Left hindlimb (tissue), 1 donor: ENCODE measurements at regions not wholly inside any gene's neighbourhood (a gene's known extent, or its start where the extent isn't known, plus 50 kb on each side); places are given as distances from the start of the nearest gene placed in this dataset.
"Not testable (repeated sequence)": the region's sequence is repeated elsewhere in the genome, so short reads cannot be mapped to it uniquely, and the experiment has no call there.

Source experiments
- DNase-seq: peaks from one replicate; pipeline ENCODE4 v3.0.0-alpha.2; 2018

DNA sequence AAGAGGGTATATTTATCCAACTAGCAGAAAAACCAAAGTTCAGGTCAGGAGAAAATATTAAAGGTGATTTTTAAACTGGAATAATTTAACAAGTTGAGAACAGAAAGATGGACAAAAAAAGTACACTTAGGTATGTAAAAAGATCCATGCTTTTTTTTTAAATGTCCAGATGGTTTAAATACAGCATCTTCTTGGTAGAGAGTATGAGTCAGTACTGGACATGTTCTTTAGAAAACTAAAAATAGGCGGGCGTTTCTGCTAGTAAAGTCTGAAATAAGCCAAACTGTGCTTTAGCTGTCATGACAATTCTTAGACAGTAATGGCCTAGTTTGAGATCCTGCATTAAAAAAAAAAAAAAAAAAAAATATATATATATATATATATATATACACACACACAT lies 255.9 kb upstream of the ST8SIA4 start:
- no peak for DNase-seq

DNA sequence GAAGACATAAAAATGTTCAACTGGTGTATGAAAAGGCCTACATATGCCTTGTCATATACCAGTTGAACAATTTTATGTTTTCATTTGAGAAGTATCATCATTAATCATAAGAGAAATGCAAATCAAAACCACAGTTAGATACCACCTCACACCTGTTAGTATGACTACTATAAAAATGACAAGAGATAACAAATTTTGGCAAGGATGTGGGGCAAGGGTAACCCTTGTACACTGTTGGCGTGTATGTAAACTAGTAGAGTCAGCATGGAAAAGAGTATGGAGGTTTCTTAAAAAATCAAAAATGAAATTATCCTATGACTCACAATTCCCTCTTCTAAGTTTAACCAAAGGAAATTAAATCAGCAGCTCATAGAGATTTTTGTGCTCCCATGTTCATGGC lies 250.4 kb upstream of the ST8SIA4 start:
- DNase-seq: no peak

DNA sequence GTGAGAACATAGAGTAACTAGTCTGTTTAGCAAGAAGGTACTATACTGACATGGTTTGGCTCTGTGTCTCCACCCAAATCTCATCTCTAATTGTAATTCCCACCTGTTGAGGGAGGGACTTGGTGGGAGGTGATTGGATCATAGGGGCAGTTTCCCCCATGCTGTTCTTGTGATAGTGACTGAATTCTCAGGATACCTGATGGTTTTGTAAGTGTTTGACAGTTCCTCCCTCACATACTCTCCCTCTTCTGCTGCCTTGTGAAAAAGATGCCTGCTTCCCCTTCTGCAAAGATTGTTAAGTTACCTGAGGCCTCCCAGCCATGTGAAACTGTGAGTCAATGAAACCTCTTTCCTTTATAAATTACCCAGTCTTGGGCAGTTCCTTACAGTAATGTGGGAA lies 240.4 kb upstream of the ST8SIA4 start:
- DNase-seq: no peak

DNA sequence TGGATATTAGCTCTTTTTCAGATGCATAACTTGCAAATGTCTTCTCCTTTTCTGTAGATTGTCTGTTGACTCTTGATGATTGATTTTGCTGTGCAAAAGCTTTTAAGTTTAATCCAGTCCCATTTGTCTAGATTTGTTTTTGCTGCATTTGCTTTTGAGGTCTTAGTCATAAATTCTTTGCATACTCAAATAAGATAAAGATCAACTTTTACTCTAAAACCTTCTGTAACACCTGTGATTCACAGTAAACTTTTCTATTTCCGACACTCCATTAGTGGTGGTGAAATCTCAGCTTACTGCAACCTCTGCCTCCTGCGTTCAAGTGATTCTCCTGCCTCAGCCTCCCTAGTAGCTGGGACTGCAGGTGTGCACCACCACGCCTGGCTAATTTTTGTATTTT lies 239.0 kb upstream of the ST8SIA4 start:
- DNase-seq: no peak

DNA sequence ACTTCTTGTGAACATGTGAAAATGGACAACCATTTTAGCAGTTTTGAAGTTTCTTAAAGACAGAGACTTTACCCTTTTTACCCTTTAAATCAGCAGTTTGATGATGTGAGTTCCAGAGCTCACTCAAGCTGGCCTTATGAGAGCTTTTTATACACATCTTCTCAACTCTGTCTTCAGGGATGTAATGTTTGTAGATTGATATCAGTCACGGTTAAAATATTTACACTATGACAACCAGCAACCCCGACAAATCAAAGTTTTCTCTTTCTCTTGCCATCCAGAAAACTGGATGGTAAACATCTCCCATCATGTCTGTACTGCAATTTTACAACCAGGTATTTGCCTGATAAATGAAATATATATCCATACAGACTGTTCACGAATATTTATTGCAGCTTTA lies 233.4 kb upstream of the ST8SIA4 start:
- no peak for DNase-seq

DNA sequence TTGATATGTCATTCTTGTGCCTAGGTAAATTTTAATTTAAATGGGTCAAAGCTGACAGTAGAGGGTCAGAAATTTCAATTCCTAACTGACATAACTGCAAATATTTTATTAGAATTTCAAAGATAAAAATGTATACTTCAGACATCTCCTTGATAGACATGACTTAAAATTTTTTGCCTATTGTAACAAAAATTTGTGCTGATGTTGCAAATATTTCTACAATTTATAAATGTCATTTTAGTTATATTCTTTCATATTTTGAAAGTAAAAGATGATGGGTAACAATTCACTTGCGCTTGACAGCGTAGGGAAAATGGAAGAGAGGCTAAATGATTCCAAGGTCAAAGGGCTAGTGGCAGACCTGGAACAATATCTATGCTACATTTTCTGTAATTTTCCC lies 220.3 kb upstream of the ST8SIA4 start:
- DNase-seq: no peak

DNA sequence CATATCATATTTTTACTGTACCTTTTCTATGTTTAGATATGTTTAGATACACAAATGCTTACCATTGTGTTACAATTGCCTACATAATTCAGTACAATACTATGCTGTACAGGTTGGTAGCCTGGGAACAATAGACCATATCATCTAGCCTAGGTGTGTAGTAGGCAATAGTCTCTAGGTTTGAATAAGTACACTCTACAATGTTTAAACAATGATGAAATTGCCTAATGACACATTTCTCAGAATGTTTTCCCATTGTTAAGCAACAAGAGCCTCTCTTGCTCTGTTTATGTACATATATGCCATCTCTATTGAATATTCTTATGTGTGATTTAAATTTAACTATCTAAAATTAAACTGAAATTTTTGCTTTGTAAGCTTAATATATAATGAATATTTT lies 209.6 kb upstream of the ST8SIA4 start:
- no peak for DNase-seq

DNA sequence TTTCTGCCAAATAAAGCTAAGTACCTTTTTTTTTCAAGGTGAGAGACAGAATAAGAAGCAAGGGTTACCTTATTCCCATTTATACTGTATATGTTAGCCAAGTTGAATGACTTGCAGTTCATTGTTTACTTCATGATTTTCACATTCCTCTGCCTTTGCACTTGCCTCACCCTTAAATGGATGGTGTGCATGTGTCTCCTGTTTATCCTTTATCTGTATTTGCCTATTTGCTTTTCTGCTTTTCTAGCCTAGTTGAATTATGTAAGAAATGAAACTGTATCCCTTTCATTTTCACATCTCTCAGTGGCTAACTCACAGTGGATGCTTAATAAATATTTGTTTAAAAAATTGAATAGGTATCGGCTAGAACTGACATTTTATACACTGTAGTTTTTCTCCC lies 200.8 kb upstream of the ST8SIA4 start:
- no peak for DNase-seq

DNA sequence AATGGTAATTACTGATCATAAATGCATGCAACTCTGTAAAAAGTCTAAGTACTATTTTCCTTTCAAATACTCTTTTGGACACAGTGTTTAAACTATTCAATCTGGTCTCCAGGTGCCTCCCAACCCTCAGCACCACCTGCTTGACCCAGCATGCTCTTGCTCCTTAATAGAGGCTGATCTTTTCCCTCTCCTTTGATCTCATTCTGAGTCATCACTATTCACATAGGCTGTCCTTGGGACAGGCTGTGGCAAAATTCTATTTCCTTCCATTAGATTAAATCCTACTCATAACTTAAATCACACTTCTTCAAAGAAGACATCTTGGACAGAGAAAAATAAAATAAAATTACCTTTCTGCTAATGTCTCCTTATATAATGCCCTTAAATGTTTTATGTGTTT lies 199.4 kb upstream of the ST8SIA4 start:
- no peak for DNase-seq

DNA sequence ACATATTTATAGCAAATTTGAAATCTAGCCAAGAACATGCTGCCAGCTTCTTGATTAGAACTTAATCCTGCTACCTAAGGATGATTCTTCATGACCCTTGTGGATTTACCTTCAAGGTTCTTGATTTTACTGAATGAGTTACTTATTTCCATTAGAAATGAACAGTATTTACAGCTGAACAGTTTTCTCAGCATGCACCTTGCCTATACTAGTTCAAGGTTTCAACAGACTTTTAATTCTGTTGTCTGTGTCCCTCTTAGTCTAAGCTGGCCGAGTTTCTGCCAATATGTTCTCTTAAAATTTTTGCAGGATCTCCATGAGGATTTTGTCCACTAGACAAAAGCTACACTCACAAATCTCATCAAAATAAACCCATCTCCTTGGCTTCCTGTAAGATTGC lies 188.8 kb upstream of the ST8SIA4 start:
- DNase-seq: no peak

DNA sequence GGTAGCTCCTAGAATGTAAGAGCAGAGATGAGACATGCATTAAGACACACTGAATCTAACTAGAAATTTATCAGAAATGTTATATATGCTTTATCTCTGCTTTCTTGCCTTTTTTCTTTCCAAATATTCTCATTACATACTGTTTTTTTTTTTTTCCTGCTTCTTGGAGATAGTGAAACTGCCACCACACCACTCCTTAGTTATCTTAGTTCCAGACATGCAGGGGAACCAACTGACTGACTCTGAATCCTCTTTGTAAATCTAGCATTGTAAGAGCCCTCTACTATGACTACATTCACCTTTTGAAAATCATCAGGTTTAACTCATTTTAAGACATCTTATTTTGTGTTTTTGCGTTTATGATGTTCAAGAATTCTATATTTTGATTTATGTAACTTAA lies 181.3 kb upstream of the ST8SIA4 start:
- no peak for DNase-seq

DNA sequence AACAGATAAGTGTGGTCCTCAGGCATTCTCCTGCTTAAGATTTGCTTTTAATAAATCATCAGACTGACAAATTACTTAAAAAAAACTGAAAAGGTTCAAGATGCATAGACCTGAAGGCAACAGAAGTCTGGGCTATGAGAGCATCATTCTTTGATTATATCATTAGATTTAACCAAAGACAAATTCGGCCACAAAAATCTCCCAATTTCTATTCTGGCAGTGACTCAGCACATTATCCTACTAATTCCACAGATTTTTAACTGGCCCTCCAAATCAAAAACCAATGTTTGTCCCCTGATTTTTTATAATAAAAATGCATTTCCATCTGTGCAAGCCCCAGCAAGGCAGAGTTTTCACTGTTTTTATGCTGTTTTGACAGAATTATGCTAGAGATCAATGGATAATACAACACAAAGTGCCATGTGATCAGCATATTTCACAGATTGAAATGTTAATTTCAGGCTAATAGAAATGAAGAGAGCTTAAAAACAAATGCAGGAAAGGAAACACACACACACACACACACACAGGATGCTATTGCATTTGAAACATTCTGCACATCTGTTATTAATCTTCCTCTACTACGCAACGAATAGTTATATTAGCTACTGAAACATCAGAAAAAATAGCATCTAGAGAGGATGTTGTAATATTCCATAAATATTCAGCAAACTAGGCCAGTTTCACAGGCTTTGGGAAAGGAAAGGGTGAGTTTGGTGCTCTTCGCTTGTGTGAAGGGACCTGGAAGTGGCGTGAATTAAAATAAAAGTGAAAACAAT lies 177.6 kb upstream of the ST8SIA4 start:
- DNase-seq: peak; percentile 39

DNA sequence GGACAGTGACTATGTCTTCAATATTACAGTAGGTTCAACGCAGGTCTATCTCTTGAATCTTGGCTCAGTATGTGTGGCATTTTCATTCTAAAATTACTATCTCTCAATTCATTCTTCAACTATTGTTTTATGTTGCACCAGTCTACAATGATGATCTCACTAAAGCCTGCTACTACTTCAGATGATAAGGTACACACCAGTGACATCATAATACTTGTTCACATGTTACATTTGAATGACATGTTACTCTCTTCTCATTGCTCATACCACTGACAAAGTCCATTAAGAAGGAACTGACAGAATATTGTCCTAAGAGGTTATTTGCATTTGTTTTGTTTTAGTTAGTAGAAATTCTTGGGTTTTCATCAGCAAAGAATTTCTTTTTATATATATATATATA lies 165.2 kb upstream of the ST8SIA4 start:
- DNase-seq: no peak

DNA sequence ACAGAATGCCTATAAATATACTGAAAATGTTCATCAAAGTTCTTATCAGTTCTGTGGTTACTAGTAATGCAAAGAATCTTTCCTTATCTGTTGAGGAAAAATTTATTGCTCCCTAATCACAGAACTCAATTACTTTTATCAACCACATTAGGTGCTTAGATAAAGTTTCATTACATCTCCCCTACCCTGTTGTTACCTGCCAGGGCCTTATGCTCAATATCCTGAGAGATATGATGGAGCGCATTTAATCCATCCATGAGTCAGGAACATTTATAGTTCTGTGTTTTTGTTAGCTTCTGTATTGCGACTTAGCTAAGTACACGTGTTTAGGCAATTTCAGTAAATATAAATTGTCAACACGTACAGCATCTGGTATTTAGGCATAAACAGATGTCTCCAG lies 164.3 kb upstream of the ST8SIA4 start:
- DNase-seq: no peak

DNA sequence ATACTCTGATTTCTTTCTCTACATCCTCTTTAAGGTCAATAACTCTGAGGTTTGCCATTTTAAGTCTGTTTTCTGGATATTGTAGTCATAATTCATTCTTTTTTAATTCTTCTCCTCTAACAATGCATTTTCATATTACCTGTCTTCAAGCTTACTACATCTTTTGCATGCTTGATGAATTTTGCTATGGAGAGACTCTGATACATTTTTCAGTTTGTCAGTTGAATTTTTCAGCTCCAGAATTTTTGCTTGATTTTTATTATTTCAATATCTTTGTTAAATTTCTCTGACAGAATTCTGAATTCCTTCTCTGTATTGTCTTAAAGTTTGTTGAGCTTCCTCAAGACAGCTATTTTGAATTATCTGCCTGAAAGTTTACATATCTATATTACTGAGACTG lies 159.8 kb upstream of the ST8SIA4 start:
- DNase-seq: no peak

DNA sequence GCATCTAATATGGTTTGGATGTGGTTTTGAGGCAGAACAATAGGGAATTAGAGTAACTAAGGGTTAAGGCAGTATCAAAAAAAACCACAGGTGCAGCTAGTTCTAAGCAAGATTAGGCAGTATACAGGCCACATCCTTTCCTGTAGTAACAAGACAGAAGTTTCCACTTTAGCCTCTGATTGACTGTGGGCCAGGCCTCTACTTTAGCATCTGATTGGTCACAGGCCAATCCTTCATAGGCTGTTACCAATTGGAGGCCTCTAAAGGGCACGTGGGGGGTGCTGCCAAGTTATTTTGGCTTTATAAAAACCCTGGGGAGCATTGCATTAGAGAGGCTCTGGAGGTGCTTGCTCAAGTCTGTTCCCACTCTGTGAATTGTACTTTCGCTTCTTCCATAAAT lies 144.1 kb upstream of the ST8SIA4 start:
- no peak for DNase-seq

DNA sequence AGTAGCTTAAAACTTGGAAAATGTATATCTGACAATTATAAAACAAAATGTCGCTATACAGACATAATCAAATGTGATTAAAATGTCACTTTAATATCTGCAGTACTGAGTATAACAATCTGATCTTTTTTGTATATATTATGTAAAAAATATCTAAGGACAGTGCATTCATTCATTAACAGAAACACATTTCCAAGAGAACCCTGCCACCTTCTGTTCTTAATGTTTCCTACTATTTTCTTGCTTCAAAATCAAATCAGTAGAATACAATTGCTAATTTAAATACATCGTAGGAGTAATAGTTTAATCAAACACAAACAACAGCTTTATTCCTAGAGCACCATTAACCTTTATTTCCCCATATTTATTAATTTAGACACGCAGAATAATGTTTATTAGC lies 142.6 kb upstream of the ST8SIA4 start:
- DNase-seq: no peak

DNA sequence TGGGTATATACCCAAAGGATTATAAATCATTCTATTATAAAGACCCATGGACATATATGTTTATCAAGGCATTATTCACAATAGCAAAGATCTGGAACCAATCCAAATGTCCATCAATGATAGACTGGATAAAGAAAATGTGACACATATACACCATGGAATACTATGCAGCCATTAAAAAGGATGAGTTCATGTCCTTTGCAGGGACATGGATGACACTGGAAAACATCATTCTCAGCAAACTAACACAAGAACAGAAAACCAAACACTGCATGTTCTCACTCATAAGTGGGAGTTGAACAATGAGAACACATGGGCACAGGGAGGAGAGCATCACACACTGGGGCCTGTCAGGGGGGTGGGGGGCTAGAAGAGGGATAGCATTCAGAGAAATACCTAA lies 136.9 kb upstream of the ST8SIA4 start:
- not testable (repeated sequence) for DNase-seq

DNA sequence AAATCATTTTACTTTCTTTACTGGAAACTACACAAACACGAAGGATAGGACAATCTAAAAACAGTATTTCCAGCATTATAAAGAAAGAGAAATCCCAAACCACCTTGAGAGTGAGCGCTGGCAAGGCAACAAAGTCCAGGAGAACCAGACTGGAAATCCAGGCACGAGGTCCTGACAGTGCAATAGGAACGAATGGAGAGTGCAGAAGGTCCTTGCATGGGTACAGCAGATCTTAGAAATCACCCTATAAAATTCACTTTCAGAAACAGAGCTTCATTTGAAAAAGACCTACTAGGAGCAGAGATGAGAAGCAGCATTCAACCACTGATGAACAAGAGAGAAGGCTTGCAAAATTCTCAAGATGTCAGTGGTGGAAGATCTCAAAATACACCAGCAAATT lies 133.7 kb upstream of the ST8SIA4 start:
- no peak for DNase-seq

DNA sequence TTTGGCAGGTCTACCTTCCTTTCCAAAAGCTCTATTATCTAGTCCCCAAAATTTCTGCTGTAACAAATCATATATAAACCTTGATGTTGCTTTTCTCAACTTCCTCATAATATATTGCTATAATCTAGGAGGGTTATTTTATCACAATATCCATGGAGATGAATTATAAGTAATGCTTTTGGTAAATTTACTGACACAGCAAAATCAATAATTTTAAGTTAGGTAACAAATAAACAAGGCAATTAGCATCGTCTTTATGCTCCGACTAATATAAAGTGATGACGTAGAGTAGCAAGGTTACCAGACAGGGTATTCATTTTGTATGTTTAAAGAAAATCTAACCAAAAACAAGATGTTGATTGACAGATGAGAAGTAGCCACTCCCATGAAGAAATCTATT lies 132.3 kb upstream of the ST8SIA4 start:
- no peak for DNase-seq

DNA sequence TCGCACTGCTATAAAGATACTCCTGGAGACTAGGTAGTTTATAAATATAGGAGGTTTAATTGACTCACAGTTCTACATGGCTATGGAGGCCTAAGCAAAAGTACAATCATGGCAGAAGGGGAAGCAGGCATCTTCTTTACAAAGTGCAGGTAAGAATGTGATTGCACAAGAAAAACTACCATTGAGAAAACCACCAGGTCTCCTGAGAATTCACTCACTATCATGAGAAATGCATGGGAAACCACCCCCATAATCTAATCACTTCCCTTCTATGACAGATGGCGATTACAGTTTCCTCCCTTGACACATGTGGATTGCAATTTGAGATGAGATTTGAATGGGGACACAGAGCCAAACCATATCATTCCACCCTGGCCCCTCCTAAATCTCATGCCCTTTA lies 121.2 kb upstream of the ST8SIA4 start:
- DNase-seq: no peak

DNA sequence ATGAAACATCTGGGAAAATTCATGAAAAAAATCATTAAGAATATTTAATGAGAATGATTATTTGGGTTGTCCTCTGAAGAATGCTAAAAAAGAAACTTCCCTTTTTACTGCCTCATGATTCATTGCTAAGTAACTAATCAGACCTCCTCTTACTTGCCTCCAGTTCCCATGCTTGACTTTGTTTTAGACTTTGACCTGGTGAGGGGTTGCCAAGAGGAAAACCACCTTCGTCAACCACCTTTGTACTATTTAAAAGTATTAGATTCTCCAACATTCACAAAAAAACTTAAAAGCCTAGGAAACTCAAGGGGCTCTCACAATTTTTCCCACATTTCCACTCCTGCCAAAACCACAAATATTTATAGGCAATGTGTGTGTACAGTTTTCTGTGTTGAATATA lies 115.2 kb upstream of the ST8SIA4 start:
- no peak for DNase-seq

DNA sequence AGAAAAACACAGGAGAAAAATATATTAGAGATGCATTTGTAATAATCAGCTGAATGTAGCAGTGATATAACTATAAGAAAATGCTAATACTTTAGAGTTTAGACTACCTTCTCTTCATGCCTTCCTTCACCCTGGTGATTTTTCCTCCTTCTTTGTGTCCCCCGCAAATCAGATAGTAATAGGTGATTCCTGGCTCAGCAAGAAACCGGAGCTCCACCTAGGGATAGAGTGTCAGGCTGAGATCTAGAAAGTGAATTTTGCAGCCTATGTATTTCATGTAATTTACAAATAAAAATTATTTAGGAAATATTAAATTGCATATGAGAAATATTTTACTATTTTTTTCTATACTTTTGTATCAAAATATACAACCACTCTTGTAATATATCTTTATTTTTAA lies 109.8 kb upstream of the ST8SIA4 start:
- DNase-seq: no peak

DNA sequence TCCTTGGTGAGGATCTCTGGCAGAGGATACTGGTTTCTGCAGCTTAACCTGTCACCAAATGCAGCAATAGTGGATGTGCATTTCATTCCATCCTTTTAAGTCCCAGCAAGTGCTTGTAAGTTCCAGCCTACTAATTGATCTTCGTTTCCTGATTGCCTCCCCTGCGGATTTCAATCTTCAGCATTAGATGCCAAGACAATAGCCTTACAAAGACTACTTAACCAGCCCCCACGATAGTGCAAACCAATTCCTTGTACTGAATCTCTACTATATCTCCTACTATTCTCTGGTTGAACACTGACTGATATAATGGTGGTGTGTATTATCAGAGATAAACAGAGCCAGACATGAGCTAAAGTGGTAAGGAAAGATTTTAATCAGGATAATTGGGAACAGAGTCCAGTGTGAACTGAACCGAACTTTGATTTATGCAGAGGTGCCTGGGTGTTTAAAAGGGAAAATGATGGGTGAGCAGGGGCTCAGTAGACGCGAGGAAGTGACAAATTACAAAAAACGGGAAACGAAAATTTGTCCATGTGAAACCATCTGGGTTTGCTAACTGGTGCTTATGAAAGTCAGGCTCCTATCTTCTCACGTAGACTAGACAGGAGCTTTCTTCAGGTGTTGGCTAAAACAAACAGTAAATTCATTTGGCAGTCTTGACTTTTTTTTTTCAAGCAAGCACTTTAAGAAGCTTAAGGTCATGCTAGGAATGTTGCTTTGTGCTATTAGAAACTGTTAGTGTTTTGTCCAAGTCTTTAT lies 106.9 kb upstream of the ST8SIA4 start:
- DNase-seq: no peak

DNA sequence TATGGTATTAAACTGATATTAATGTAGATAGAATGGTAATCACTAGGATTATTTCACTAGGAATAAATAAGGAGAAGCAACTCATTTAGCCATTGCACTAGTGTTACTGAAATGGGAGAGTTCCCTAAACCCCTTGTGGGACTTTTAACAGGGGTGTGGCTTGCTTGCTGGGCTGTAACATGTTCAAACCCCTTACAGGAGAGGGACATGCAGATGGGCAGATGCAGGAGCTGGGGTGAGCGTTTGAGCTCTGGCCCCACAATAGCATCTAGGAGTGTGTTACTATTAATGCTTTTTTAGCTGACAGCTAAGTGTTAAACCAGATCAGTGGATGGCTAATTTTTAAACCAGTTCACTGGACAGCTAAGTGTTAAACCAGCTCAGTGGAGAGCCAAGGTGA lies 89.3 kb upstream of the ST8SIA4 start:
- DNase-seq: no peak
